ENCODE measurements at regions not wholly inside any gene's neighbourhood (a gene's known extent, or its start where the extent isn't known, plus 50 kb on each side); places are given as distances from the start of the nearest gene placed in this dataset.

GRCh38 chr20:41774291-41774690, 156.1 kb upstream of the CHD6 start:
- TF ChIP-seq FOXK2 (IDR thresholded peaks at IDR 0.05) (no peak), FOXA1 (IDR thresholded peaks at IDR 0.05) (no peak), SP1 (IDR thresholded peaks at IDR 0.05) (no peak), ZNF384 (IDR thresholded peaks at IDR 0.05) (no peak), CTBP1 (IDR thresholded peaks at IDR 0.05; ENCODE audit: borderline replicate concordance) (no peak), BHLHE40 (IDR thresholded peaks at IDR 0.05; ENCODE audit: borderline replicate concordance) (no peak), SUZ12 (IDR thresholded peaks at IDR 0.05) (no peak), HDGF (IDR thresholded peaks at IDR 0.05; ENCODE audit: borderline replicate concordance) (no peak), NFRKB (IDR thresholded peaks at IDR 0.05) (no peak), L3MBTL2 (conservative IDR thresholded peaks at IDR 0.05) (no peak), ELF4 (IDR thresholded peaks at IDR 0.05) (no peak), TARDBP (IDR thresholded peaks at IDR 0.05) (no peak)
